Endothelial cell of umbilical vein (primary cell): ENCODE measurements at regions not wholly inside any gene's neighbourhood (a gene's known extent, or its start where the extent isn't known, plus 50 kb on each side); places are given as distances from the start of the nearest gene placed in this dataset.

ENCODE experiments used
- BruUV-seq: library from RNA; stranded (reverse); fragments of 400-500 nt; replicated peaks from 2 replicates; lab custom pipeline; 2021; lab: Mats Ljungman, UMichigan
- CTCF ChIA-PET: fragments of 300-600, 350-600 bp; sonication (Branson Sonifier 250); formaldehyde crosslinking; loops from one replicate; lab custom pipeline; 2021; ENCODE audit warnings: antibody characterized with exemption, inconsistent platforms; lab: Charles Lee
- POLR2A ChIA-PET: fragments of 300-600, 350-600 bp; sonication (Branson Sonifier 250); formaldehyde crosslinking; loops from one replicate; lab custom pipeline; 2021; ENCODE audit warnings: antibody characterized with exemption, inconsistent platforms; lab: Charles Lee
- DNase-seq: peaks from one replicate; pipeline ENCODE4 v3.0.0-alpha.2; 2011; ENCODE audit warnings: low read depth, low spot score
- FAIRE-seq: peaks from 2 replicates; lab custom pipeline; 2011; peaks lifted over from hg19 to GRCh38; lab: Jason Lieb, UNC
- H2AFZ ChIP-seq: 2 replicates; pipeline ENCODE4 v1.6.0; 2012; ENCODE audit warnings: low read depth, low read length, control low read depth, inconsistent platforms
- H3K27ac ChIP-seq: 2 replicates; pipeline ENCODE4 v1.5.1; 2011; ENCODE audit warnings: low read depth, mild to moderate bottlenecking, control low read depth, low read length, moderate library complexity; ENCODE audit not compliant: insufficient read depth
- H3K27me3 ChIP-seq, 2 experiments: 2 replicates each; pipeline versions ENCODE4 v1.6.0 to v1.6.1; 2011; ENCODE audit warnings: low read length in 2 of 2, mixed read lengths in 1 of 2; ENCODE audit not compliant: control insufficient read depth in 2 of 2, insufficient read depth in 2 of 2
- H3K36me3 ChIP-seq, 2 experiments: 2 replicates in 1 of 2; 3 replicates in 1 of 2; pipeline ENCODE4 v1.5.1; 2011; ENCODE audit warnings: low read length in 2 of 2, mild to moderate bottlenecking in 1 of 2, moderate library complexity in 1 of 2; ENCODE audit not compliant: control insufficient read depth in 2 of 2, insufficient read depth in 2 of 2; ENCODE audit errors: extremely low read depth in 1 of 2
- H3K4me1 ChIP-seq: 3 replicates; pipeline ENCODE4 v1.5.1; 2011; ENCODE audit warnings: mild to moderate bottlenecking, low read length; ENCODE audit not compliant: control insufficient read depth, insufficient read depth; ENCODE audit errors: extremely low read depth
- H3K4me2 ChIP-seq: 2 replicates; pipeline ENCODE4 v1.6.1; 2011; ENCODE audit warnings: low read length, control low read depth, mixed read lengths; ENCODE audit not compliant: insufficient read depth
- H3K4me3 ChIP-seq, 3 experiments: fragments of 200-600 bp in 1 of 3; sonication (generic), shearing (Covaris generic) in 1 of 3; replicated peaks in 1 of 3; 2 replicates each; pipeline ENCODE4 v1.5.1; 2011 to 2016; ENCODE audit warnings: control low read depth in 3 of 3, low read length in 3 of 3, mild to moderate bottlenecking in 2 of 3, inconsistent platforms in 1 of 3, low read depth in 1 of 3, moderate library complexity in 1 of 3; ENCODE audit not compliant: insufficient read depth in 1 of 3
- H3K79me2 ChIP-seq: 2 replicates; pipeline ENCODE4 v1.6.0; 2012; ENCODE audit warnings: low read length, inconsistent platforms; ENCODE audit not compliant: control insufficient read depth, insufficient read depth
- H3K9ac ChIP-seq: replicated peaks from 2 replicates; pipeline ENCODE3; 2011; ENCODE audit warnings: low read length, control low read depth; ENCODE audit not compliant: insufficient read depth; ENCODE audit errors: extremely low read depth
- H3K9me1 ChIP-seq: replicated peaks from 3 replicates; pipeline ENCODE4 v1.6.0; 2011; ENCODE audit warnings: mild to moderate bottlenecking, low read length; ENCODE audit not compliant: control insufficient read depth, insufficient read depth; ENCODE audit errors: extremely low read depth
- H3K9me3 ChIP-seq: replicated peaks from 2 replicates; pipeline ENCODE4 v1.5.1; 2012; ENCODE audit warnings: low read length, inconsistent platforms; ENCODE audit not compliant: control insufficient read depth, insufficient read depth
- H4K20me1 ChIP-seq: replicated peaks from 2 replicates; pipeline ENCODE3; 2011; ENCODE audit warnings: mild to moderate bottlenecking, low read length; ENCODE audit not compliant: control insufficient read depth, insufficient read depth; ENCODE audit errors: extremely low read depth
- EZH2 ChIP-seq: IDR thresholded peaks from 2 replicates; pipeline ENCODE4 v1.6.1; 2012; ENCODE audit warnings: borderline replicate concordance, low read depth, mild to moderate bottlenecking, moderate library complexity, low read length, inconsistent platforms; ENCODE audit not compliant: severe bottlenecking
- FOS ChIP-seq: IDR thresholded peaks from 2 replicates; pipeline ENCODE4 v1.6.1; 2011; ENCODE audit warnings: mild to moderate bottlenecking, low read length, moderate library complexity, borderline replicate concordance; ENCODE audit not compliant: insufficient read depth
- GATA2 ChIP-seq: IDR thresholded peaks from 2 replicates; pipeline ENCODE4 v1.7.0; 2011; ENCODE audit warnings: low read depth, mild to moderate bottlenecking, moderate library complexity, mixed read lengths, low read length; ENCODE audit not compliant: insufficient read length, insufficient read depth
- JUN ChIP-seq: IDR thresholded peaks from 2 replicates; pipeline ENCODE4 v1.6.1; 2011; ENCODE audit warnings: borderline replicate concordance, low read depth; ENCODE audit not compliant: insufficient read length, insufficient read depth
- MYC ChIP-seq: IDR thresholded peaks from one replicate; pipeline ENCODE4 v1.6.1; 2011; ENCODE audit warnings: mild to moderate bottlenecking, low read depth, low read length
- POLR2A ChIP-seq: IDR thresholded peaks from 2 replicates; pipeline ENCODE4 v1.6.1; 2012; ENCODE audit warnings: low read depth, mild to moderate bottlenecking, control low read depth, low read length
- POLR2AphosphoS5 ChIP-seq: IDR thresholded peaks from 2 replicates; pipeline ENCODE4 v1.6.1; 2012; ENCODE audit warnings: low read depth, mild to moderate bottlenecking, control low read depth, low read length, moderate library complexity; ENCODE audit not compliant: insufficient read depth
- dilution Hi-C: fragments of 300-500 bp; cut with MboI; formaldehyde crosslinking; loops from one replicate; pipeline ENCODE4 v1.15.0; 2019; ENCODE audit warnings: low sequenced_read_pairs; ENCODE audit not compliant: extremely low pct_ligation_motif_present
- intact Hi-C: fragments of 100-400 bp; cut with micrococcal nuclease; formaldehyde crosslinking; loops from one replicate; pipeline ENCODE4 v1.10.0; 2022
- TF ChIP-seq, protein P1 (sequence below): IDR thresholded peaks from 2 replicates; pipeline ENCODE4 v1.6.1; 2011; ENCODE audit not compliant: insufficient read depth, insufficient read length
- TF ChIP-seq, protein P2 (sequence below), 2 donors: IDR thresholded peaks; 1 replicate in 1 of 2; 2 replicates in 1 of 2; pipeline ENCODE4 v1.5.1; 2011; ENCODE audit warnings: low read length in 2 of 2, mild to moderate bottlenecking in 2 of 2, moderate library complexity in 2 of 2, control low read depth in 1 of 2, inconsistent platforms in 1 of 2, low read depth in 1 of 2; ENCODE audit not compliant: insufficient read depth in 1 of 2; ENCODE audit errors: extremely low read depth in 1 of 2

DNA sequence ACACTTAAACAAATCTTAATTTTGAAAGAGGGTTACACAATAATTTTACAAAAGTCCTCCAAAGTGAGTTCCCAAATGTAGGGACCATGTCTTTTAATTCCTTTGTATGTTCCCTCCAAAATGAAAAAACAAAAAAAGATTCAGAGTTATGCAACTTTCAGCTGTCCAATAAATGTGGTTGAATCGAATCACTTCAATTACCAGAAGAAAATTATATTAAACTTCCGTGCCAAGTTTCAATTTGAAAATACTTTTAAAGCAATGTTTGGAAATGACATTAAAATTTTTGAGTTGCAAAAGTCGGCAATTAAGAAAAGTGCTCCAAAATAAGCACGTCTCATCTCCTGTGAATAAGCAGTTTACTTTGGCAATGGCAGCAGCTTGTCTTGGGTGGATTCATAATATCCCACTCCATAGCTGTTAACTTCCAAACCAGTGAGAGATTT is 60.3 kb upstream of the C1GALT1 start:
- H3K79me2 ChIP-seq: no peaks in the 10 kb centered on the region
- H3K27ac ChIP-seq: no peak overlapping the region
- no peaks in the 10 kb centered on the region for H3K4me1 ChIP-seq
- no peaks in the 10 kb centered on the region for H3K9me1 ChIP-seq
- CTCF ChIA-PET: interaction anchor here (1.2 to 2.1 kb wide), 2 partner anchors 12 to 19 kb away, joined by 4 to 9 read pairs; no protein-coding TSS in a partner anchor
- H3K9ac ChIP-seq: no peak overlapping the region
- no peak overlapping the region for H3K4me3 ChIP-seq
- H3K27me3 ChIP-seq: peaks cover 0 to 1% of the 10 kb centered on the region in 2 experiments
- no peaks in the 10 kb centered on the region for H3K9me3 ChIP-seq
- BruUV-seq: no TSS peak
- H4K20me1 ChIP-seq: no peaks in the 10 kb centered on the region
- no peak overlapping the region for H2AFZ ChIP-seq
- H3K4me2 ChIP-seq: no peak overlapping the region
- TF ChIP-seq, protein P1, sequence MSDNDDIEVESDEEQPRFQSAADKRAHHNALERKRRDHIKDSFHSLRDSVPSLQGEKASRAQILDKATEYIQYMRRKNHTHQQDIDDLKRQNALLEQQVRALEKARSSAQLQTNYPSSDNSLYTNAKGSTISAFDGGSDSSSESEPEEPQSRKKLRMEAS: no peak
- TF ChIP-seq FOS (no peak), POLR2AphosphoS5 (no peak), POLR2A (no peak), MYC (no peak), EZH2 (no peak), JUN (no peak), GATA2 (no peak)
- TF ChIP-seq, protein P2, sequence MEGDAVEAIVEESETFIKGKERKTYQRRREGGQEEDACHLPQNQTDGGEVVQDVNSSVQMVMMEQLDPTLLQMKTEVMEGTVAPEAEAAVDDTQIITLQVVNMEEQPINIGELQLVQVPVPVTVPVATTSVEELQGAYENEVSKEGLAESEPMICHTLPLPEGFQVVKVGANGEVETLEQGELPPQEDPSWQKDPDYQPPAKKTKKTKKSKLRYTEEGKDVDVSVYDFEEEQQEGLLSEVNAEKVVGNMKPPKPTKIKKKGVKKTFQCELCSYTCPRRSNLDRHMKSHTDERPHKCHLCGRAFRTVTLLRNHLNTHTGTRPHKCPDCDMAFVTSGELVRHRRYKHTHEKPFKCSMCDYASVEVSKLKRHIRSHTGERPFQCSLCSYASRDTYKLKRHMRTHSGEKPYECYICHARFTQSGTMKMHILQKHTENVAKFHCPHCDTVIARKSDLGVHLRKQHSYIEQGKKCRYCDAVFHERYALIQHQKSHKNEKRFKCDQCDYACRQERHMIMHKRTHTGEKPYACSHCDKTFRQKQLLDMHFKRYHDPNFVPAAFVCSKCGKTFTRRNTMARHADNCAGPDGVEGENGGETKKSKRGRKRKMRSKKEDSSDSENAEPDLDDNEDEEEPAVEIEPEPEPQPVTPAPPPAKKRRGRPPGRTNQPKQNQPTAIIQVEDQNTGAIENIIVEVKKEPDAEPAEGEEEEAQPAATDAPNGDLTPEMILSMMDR (IDR thresholded peaks at IDR 0.05; ENCODE audit: extremely low read depth in 1 of 2, insufficient read depth in 1 of 2, low read depth in 1 of 2, low read length in 2 of 2): no peak
- no peaks in the 10 kb centered on the region for H3K36me3 ChIP-seq
- DNase-seq: no peak
- dilution Hi-C loops: no loop called here
- intact Hi-C loops: no loop called here
- FAIRE-seq: no peak
- POLR2A ChIA-PET: no interaction called here
